A673 (cell line): ENCODE measurements at regions not wholly inside any gene's neighbourhood (a gene's known extent, or its start where the extent isn't known, plus 50 kb on each side); places are given as distances from the start of the nearest gene placed in this dataset.

Experiments used
- EZH2 ChIP-seq: fragments of 200-600 bp; sonication (generic); IDR thresholded peaks from 2 replicates; pipeline ENCODE4 v1.6.1; 2017; ENCODE audit warnings: borderline replicate concordance, low read depth, mild to moderate bottlenecking, mixed read lengths, antibody characterized with exemption, low read length; ENCODE audit not compliant: poor library complexity, severe bottlenecking
- TF ChIP-seq, protein P1 (sequence below): fragments of 300-800, 200-600 bp; sonication (generic); conservative IDR thresholded peaks from 2 replicates; pipeline ENCODE4 v1.5.1; 2017; ENCODE audit warnings: low read depth, mild to moderate bottlenecking, antibody characterized with exemption, low read length, moderate library complexity, mixed read lengths

DNA sequence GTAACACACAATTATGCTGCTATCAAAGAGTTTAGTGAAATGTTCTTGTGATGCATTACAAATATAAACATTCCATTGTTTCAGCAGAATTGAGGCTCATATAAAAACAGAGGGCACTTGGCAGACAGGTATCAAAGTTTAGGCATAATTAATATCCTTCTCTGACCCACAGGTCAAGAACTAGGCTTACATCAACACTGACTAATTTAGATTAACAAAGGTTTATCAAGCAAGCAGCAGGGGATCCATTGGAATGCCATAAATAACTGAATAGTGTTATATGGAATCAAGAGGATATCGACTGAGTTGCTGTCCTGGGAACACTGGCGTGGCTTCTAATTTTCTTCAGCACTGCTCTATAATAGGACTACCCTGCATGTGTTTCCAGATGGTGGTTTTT lies 414.5 kb upstream of the ARRDC3 start:
- TF ChIP-seq, protein P1, sequence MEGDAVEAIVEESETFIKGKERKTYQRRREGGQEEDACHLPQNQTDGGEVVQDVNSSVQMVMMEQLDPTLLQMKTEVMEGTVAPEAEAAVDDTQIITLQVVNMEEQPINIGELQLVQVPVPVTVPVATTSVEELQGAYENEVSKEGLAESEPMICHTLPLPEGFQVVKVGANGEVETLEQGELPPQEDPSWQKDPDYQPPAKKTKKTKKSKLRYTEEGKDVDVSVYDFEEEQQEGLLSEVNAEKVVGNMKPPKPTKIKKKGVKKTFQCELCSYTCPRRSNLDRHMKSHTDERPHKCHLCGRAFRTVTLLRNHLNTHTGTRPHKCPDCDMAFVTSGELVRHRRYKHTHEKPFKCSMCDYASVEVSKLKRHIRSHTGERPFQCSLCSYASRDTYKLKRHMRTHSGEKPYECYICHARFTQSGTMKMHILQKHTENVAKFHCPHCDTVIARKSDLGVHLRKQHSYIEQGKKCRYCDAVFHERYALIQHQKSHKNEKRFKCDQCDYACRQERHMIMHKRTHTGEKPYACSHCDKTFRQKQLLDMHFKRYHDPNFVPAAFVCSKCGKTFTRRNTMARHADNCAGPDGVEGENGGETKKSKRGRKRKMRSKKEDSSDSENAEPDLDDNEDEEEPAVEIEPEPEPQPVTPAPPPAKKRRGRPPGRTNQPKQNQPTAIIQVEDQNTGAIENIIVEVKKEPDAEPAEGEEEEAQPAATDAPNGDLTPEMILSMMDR, result no peak
- TF ChIP-seq EZH2, result no peak
